ENCODE measurements at regions not wholly inside any gene's neighbourhood (a gene's known extent, or its start where the extent isn't known, plus 50 kb on each side); places are given as distances from the start of the nearest gene placed in this dataset.

GRCh38 chr10:81570349-81570748 lies 304.6 kb upstream of the NRG3 start:
- TF ChIP-seq POLR2A (IDR thresholded peaks at IDR 0.05) (no peak), CTCF (IDR thresholded peaks at IDR 0.05) (no peak)
